Calu3 (cell line): ENCODE measurements at regions not wholly inside any gene's neighbourhood (a gene's known extent, or its start where the extent isn't known, plus 50 kb on each side); places are given as distances from the start of the nearest gene placed in this dataset.

Experiments
- BruUV-seq: library from RNA; stranded (reverse); fragments of 400-500 nt; replicated peaks from 2 replicates; lab custom pipeline; 2021; lab: Mats Ljungman, UMichigan
- CTCF ChIA-PET: fragments of 300-600 bp; sonication (Branson Sonifier 250); formaldehyde crosslinking; loops from one replicate; lab custom pipeline; 2022; ENCODE audit warnings: antibody characterized with exemption; lab: Charles Lee
- DNase-seq: peaks from one replicate; pipeline ENCODE4 v3.0.0; 2022
- H3K27ac Mint-ChIP-seq: one replicate; pipeline ENCODE4 v1.8.0; 2022; ENCODE audit warnings: mixed read lengths; ENCODE audit not compliant: unreplicated experiment
- H3K27me3 Mint-ChIP-seq: one replicate; pipeline ENCODE4 v1.8.0; 2022; ENCODE audit warnings: mixed read lengths; ENCODE audit not compliant: unreplicated experiment
- H3K36me3 Mint-ChIP-seq: one replicate; pipeline ENCODE4 v1.8.0; 2022; ENCODE audit warnings: mild to moderate bottlenecking, moderate library complexity, mixed read lengths; ENCODE audit not compliant: insufficient read depth, unreplicated experiment
- H3K4me1 Mint-ChIP-seq: one replicate; pipeline ENCODE4 v1.8.0; 2022; ENCODE audit warnings: mild to moderate bottlenecking, low read depth, mixed read lengths; ENCODE audit not compliant: unreplicated experiment
- H3K4me3 Mint-ChIP-seq: one replicate; pipeline ENCODE4 v1.8.0; 2022; ENCODE audit warnings: mild to moderate bottlenecking, low read depth, moderate library complexity, mixed read lengths; ENCODE audit not compliant: unreplicated experiment
- H3K9me3 Mint-ChIP-seq: one replicate; pipeline ENCODE4 v1.8.0; 2022; ENCODE audit warnings: low read depth, mixed read lengths; ENCODE audit not compliant: unreplicated experiment
- intact Hi-C: fragments of 100-400 bp; cut with micrococcal nuclease; formaldehyde crosslinking; loops from one replicate; pipeline ENCODE4 v1.10.0; 2022; ENCODE audit not compliant: unreplicated experiment
- TF ChIP-seq, protein P1 (sequence below): fragments of 200-600 bp; IDR thresholded peaks from one replicate; pipeline ENCODE4 v1.8.0; 2022; ENCODE audit warnings: antibody characterized with exemption; ENCODE audit not compliant: unreplicated experiment

DNA sequence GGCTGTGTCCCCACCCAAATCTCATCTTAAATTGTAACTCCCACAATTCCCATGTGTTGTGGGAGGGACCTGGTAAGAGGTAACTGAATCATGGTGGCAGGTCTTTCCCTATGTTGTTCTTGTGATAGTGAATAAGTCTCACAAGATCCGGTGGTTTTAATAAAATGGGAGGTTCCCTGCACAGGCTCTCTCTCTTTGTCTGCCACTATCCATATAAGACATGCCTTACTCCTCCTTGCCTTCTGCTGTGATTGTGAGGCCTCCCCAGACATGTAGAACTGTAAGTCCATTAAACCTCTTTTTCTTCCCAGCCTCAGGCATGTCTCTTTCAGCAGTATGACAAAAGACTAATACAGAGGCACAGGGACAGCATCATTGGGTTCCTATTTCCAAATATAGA lies 381.2 kb downstream of the SFMBT2 start:
- H3K27me3 Mint-ChIP-seq, result peaks cover 57% of the 10 kb centered on the region
- intact Hi-C loops, result no loop called here
- BruUV-seq, result no TSS peak

DNA sequence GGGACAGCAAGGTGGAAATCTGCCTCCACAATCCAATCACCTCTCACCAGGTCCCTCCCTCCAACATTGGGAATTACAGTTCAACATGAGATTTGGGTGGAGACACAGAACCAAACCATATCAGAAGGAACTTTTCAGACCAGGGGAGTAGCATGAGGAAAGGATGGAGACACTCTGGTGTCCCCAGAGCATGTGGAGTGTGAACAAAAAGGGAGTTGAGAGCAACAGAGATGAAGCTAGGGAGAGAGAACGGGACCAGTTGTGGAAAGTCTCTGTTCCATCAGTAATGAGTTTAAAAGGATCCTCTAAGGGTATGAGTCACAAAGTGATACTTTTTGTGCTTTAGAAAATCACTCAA lies 382.0 kb downstream of the SFMBT2 start:
- Mint-ChIP-seq H3K4me1 (peaks cover 8% of the 10 kb centered on the region), H3K27ac (no peak overlapping the region), H3K27me3 (peaks cover 48% of the 10 kb centered on the region), H3K4me3 (no peak overlapping the region), H3K9me3 (peaks cover 4% of the 10 kb centered on the region), H3K36me3 (no peaks in the 10 kb centered on the region)
- no peak for DNase-seq
- intact Hi-C loops, result no loop called here
- TF ChIP-seq, protein P1, sequence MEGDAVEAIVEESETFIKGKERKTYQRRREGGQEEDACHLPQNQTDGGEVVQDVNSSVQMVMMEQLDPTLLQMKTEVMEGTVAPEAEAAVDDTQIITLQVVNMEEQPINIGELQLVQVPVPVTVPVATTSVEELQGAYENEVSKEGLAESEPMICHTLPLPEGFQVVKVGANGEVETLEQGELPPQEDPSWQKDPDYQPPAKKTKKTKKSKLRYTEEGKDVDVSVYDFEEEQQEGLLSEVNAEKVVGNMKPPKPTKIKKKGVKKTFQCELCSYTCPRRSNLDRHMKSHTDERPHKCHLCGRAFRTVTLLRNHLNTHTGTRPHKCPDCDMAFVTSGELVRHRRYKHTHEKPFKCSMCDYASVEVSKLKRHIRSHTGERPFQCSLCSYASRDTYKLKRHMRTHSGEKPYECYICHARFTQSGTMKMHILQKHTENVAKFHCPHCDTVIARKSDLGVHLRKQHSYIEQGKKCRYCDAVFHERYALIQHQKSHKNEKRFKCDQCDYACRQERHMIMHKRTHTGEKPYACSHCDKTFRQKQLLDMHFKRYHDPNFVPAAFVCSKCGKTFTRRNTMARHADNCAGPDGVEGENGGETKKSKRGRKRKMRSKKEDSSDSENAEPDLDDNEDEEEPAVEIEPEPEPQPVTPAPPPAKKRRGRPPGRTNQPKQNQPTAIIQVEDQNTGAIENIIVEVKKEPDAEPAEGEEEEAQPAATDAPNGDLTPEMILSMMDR, result no peak
- no TSS peak for BruUV-seq
- CTCF ChIA-PET, result no interaction called here

More for the DNA sequence above, 381.2 kb downstream of the SFMBT2 start:
- TF ChIP-seq, protein P1, result no peak
- Mint-ChIP-seq H3K36me3 (no peaks in the 10 kb centered on the region), H3K27ac (no peak overlapping the region), H3K4me3 (no peak overlapping the region), H3K9me3 (peaks cover 4% of the 10 kb centered on the region), H3K4me1 (peaks cover 8% of the 10 kb centered on the region)
- CTCF ChIA-PET, result no interaction called here
- no peak for DNase-seq

DNA sequence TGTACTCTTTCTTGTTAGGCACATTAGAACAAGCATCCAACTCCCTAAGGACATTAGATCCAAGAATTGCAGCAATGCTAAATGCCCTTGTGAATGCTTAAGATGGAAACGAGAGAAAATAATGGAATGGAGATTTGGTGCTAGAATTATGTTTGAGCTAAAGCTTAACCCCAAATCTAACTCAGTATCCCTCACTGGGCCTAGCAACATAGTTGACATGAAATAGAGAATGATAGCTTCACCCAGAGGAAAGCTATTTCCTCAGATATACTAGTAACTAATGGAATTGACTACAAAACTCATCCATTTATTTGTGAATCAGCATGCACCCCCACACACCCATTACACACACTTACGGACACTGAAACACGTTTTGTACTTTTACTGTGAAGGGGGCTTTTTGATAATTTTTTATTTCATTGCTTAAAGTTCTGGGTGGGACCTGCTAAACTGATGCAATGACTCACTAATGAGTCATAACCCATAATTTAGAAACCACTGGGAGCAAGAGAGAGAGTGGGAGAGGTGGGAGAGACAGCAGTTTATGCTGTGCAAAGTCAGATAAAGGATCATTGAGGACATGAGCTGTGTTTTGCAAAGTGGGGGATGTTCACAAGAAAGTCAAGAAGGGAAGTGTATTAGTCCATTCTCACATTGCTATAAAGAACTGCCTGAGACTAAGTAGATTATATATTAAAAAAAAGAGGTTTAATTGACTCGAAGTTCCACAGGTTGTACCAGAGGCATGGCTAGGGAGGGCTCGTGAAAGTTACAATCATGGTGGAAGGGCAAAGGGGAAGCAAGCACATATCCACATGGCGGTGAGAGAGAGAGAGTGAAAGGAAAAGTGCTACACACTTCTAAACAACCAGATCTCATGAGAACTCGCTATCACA lies 382.7 kb downstream of the SFMBT2 start:
- CTCF ChIA-PET, result interaction anchor here (0.6 kb wide), 2 partner anchors 32 to 105 kb away, joined by 3 to 8 read pairs; no protein-coding TSS in a partner anchor
- TF ChIP-seq, protein P1, result no peak
- DNase-seq, result no peak
- peaks cover 42% of the 10 kb centered on the region for H3K27me3 Mint-ChIP-seq
- H3K4me1 Mint-ChIP-seq, result peaks cover 8% of the 10 kb centered on the region
- peaks cover 4% of the 10 kb centered on the region for H3K9me3 Mint-ChIP-seq
- BruUV-seq, result no TSS peak
- H3K4me3 Mint-ChIP-seq, result no peak overlapping the region
- no peaks in the 10 kb centered on the region for H3K36me3 Mint-ChIP-seq
- no peak overlapping the region for H3K27ac Mint-ChIP-seq
- intact Hi-C loops, result no loop called here

DNA sequence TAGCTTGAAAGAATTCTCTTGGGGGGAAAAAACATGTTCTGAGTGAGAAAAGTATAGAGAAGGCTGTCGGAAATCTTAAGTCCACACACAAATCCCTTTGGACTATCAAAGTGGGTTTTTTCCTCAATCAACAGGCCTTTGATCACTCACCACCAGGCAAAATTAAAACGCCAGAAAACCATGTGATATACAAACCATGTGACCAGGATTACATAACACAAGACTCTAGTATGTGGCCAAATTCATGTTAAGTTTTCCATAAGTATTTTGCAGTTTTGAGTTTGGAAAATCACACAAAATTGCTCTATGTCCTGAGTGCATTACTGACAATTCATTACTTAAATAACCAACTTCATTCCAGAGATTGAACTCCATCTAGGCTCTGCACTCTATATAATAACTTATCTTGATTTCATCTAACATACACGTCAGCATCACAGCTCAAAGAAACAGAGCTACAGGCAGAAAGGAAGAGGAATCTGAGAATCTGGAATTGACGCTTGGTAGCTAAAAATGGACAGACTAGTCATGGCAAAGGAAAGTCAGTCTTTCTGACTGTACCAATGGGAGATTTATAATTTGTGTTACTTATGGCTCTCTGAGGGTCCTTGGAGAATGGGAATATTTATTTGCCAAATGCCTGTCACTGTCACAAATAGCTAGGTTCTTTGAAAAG lies 383.5 kb downstream of the SFMBT2 start:
- H3K4me3 Mint-ChIP-seq, result no peak overlapping the region

More for the DNA sequence above, 383.5 kb downstream of the SFMBT2 start:
- no peak overlapping the region for H3K27ac Mint-ChIP-seq
- CTCF ChIA-PET, result interaction anchor here (0.6 kb wide), 1 partner anchor 32 kb away, joined by 3 read pairs; no protein-coding TSS in a partner anchor
- BruUV-seq, result no TSS peak
- DNase-seq, result no peak
- TF ChIP-seq, protein P1, result no peak
- peaks cover 8% of the 10 kb centered on the region for H3K4me1 Mint-ChIP-seq
- intact Hi-C loops, result no loop called here
- no peaks in the 10 kb centered on the region for H3K36me3 Mint-ChIP-seq
- peaks cover 4% of the 10 kb centered on the region for H3K9me3 Mint-ChIP-seq
- H3K27me3 Mint-ChIP-seq, result peaks cover 42% of the 10 kb centered on the region
